ENCODE measurements at regions not wholly inside any gene's neighbourhood (a gene's known extent, or its start where the extent isn't known, plus 50 kb on each side); places are given as distances from the start of the nearest gene placed in this dataset.

GRCh38 chr13:97761796-97762540, 191.5 kb upstream of the IPO5 start:
- no peak overlapping the region for H3K9ac ChIP-seq (replicated peaks in 1 of 4; ENCODE audit: extremely low read depth in 1 of 4, low read depth in 3 of 4, low read length in 3 of 4)

More at GRCh38 chr13:97761796-97762540, 191.5 kb upstream of the IPO5 start:
- Histone ChIP-seq H3K4ac (replicated peaks; ENCODE audit: insufficient read length, low read depth, low read length) (no peak overlapping the region), H3K18ac (ENCODE audit: extremely low read depth, low read length) (no peak overlapping the region), H4K8ac (ENCODE audit: extremely low read depth, insufficient read depth, low read length) (no peak overlapping the region), H3K56ac (replicated peaks; ENCODE audit: insufficient read length, low read depth, low read length) (no peak overlapping the region), H3K27ac (ENCODE audit: low read depth, low read length) (no peak overlapping the region), H2BK5ac (ENCODE audit: low read depth, low read length) (no peak overlapping the region), H3K14ac (ENCODE audit: insufficient read length) (no peak overlapping the region), H3K4me1 (replicated peaks in 1 of 4; ENCODE audit: control insufficient read depth in 3 of 4, insufficient read depth in 4 of 4, low read length in 3 of 4) (no peaks in the 10 kb centered on the region), H2AK5ac (ENCODE audit: low read depth, low read length) (no peak overlapping the region), H3K79me1 (ENCODE audit: low read depth, low read length) (no peaks in the 10 kb centered on the region), H3K36me3 (ENCODE audit: control insufficient read depth in 2 of 4, insufficient read depth in 4 of 4, low read length in 3 of 4) (no peaks in the 10 kb centered on the region), H3K27me3 (replicated peaks in 1 of 4; ENCODE audit: control insufficient read depth in 3 of 4, extremely low read depth in 1 of 4, insufficient read depth in 3 of 4, low read length in 3 of 4) (no peaks in the 10 kb centered on the region), H2BK20ac (ENCODE audit: low read length) (no peak overlapping the region), H4K20me1 (replicated peaks in 1 of 2; ENCODE audit: control insufficient read depth in 1 of 2, insufficient read depth in 2 of 2, low read length in 2 of 2) (no peaks in the 10 kb centered on the region), H3K9me3 (ENCODE audit: insufficient read depth in 2 of 2, low read depth in 1 of 2, low read length in 1 of 2) (no peaks in the 10 kb centered on the region), H2AFZ (ENCODE audit: low read length) (no peak overlapping the region), H2BK120ac (replicated peaks; ENCODE audit: low read depth, low read length) (no peak overlapping the region), H3K79me2 (ENCODE audit: control insufficient read depth in 1 of 2, insufficient read depth in 2 of 2, low read length in 2 of 2) (no peaks in the 10 kb centered on the region), H3K4me3 (ENCODE audit: extremely low read depth in 1 of 4, insufficient read depth in 2 of 4, low read depth in 3 of 4, low read length in 4 of 4) (no peak overlapping the region), H2BK15ac (ENCODE audit: low read length) (no peak overlapping the region), H2BK12ac (ENCODE audit: low read depth, low read length) (no peak overlapping the region), H4K5ac (ENCODE audit: insufficient read length, low read depth, low read length) (no peak overlapping the region), H3K4me2 (ENCODE audit: insufficient read depth in 1 of 2, low read depth in 2 of 2, low read length in 2 of 2) (no peak overlapping the region), H4K91ac (replicated peaks; ENCODE audit: insufficient read length, low read length) (no peak overlapping the region), H3K23me2 (ENCODE audit: low read depth, low read length) (no peaks in the 10 kb centered on the region), H3K23ac (ENCODE audit: insufficient read length) (no peak overlapping the region)
- TF ChIP-seq PHF8 (conservative IDR thresholded peaks at IDR 0.05; ENCODE audit: low read depth, low read length) (no peak), TCF12 (IDR thresholded peaks at IDR 0.05; ENCODE audit: low read depth, low read length) (no peak), RXRA (IDR thresholded peaks at IDR 0.05; ENCODE audit: insufficient read depth, low read depth, low read length) (no peak), POLR2A (IDR thresholded peaks at IDR 0.05; ENCODE audit: control extremely low read depth in 1 of 2, low read depth in 2 of 2, low read length in 2 of 2) (no peak), KDM1A (IDR thresholded peaks at IDR 0.05; ENCODE audit: borderline replicate concordance, low read length) (no peak), POLR2AphosphoS5 (IDR thresholded peaks at IDR 0.05; ENCODE audit: low read depth, low read length) (no peak), KDM5A (IDR thresholded peaks at IDR 0.05; ENCODE audit: low read length) (no peak)
- ChIA-PET CTCF (ENCODE audit: partially characterized antibody) (no interaction called here), POLR2A (ENCODE audit: partially characterized antibody) (no interaction called here)
- no peak for DNase-seq (ENCODE audit: low read depth in 1 of 2, low spot score in 2 of 2)
- 83% methylated on average over 3 of the region's 3 CpGs; no CpG with 5 or more reads in 1 of the 2 experiments for WGBS, 2 experiments (ENCODE audit: extremely low coverage in 1 of 2, insufficient coverage in 1 of 2, insufficient read length in 1 of 2, insufficient replicate concordance in 2 of 2, low coverage in 1 of 2, low lambda C conversion rate in 2 of 2, missing lambda C conversion rate in 1 of 2)
- no peak for FAIRE-seq
